HepG2 (cell line): ENCODE measurements at regions not wholly inside any gene's neighbourhood (a gene's known extent, or its start where the extent isn't known, plus 50 kb on each side); places are given as distances from the start of the nearest gene placed in this dataset.

Source experiments
- ATAC-seq: fragments of 200-7000 bp; cut with Tn5 transposase; 3 replicates; pipeline ENCODE4 v1.9.1; 2020; ENCODE audit warnings: mild to moderate bottlenecking, moderate library complexity
- BruUV-seq: library from RNA; stranded (reverse); fragments of 400-500 nt; replicated peaks from 2 replicates; lab custom pipeline; 2021; lab: Mats Ljungman, UMichigan
- CTCF ChIA-PET: fragments of 300-600 bp; formaldehyde crosslinking; extraction: SDS; loops from one replicate; lab custom pipeline; 2021; ENCODE audit warnings: low total read pairs, inconsistent platforms, low intra/inter-chr PET ratio; lab: Yijun Ruan, JAX
- POLR2A ChIA-PET: fragments of 350-600 bp; sonication (Branson Sonifier 250); formaldehyde crosslinking; loops from one replicate; lab custom pipeline; 2020; ENCODE audit warnings: antibody characterized with exemption, inconsistent platforms; lab: Yijun Ruan, JAX
- DNase-seq: peaks from one replicate; pipeline ENCODE4 v3.0.0-alpha.2; 2015; ENCODE audit warnings: low spot score
- FAIRE-seq: peaks from 3 replicates; lab custom pipeline; 2011; peaks lifted over from hg19 to GRCh38; lab: Jason Lieb, UNC
- H2AFZ ChIP-seq: one replicate; pipeline ENCODE4 v1.6.1; 2011; ENCODE audit warnings: low read length, inconsistent platforms
- H3K27ac ChIP-seq: fragments of 300-600 bp; 3 replicates; pipeline ENCODE4 v1.8.0; 2011; ENCODE audit warnings: mixed run types, mild to moderate bottlenecking, mixed read lengths, low read length, inconsistent platforms; ENCODE audit not compliant: insufficient read depth; ENCODE audit errors: extremely low read length
- H3K27me3 ChIP-seq, 2 experiments: fragments of 200-600 bp in 1 of 2; 2 replicates in 1 of 2; 3 replicates in 1 of 2; pipeline versions ENCODE4 v1.6.0 to v1.8.0; 2011; ENCODE audit warnings: low read length in 2 of 2, mild to moderate bottlenecking in 2 of 2, moderate library complexity in 2 of 2, inconsistent platforms in 1 of 2; ENCODE audit not compliant: insufficient read depth in 2 of 2, control insufficient read depth in 1 of 2
- H3K36me3 ChIP-seq, 2 experiments: fragments of 200-600 bp in 1 of 2; replicated peaks in 1 of 2; 2 replicates in 1 of 2; 3 replicates in 1 of 2; pipeline versions ENCODE4 v1.5.1 to v1.8.0; 2011; ENCODE audit warnings: low read length in 2 of 2, inconsistent platforms in 1 of 2; ENCODE audit not compliant: insufficient read depth in 2 of 2, control insufficient read depth in 1 of 2
- H3K4me1 ChIP-seq: 2 replicates; pipeline ENCODE4 v1.5.1; 2012; ENCODE audit warnings: low read length, inconsistent platforms; ENCODE audit not compliant: insufficient read depth
- H3K4me2 ChIP-seq: 2 replicates; pipeline ENCODE4 v1.6.0; 2011; ENCODE audit warnings: low read depth, low read length, inconsistent platforms
- H3K4me3 ChIP-seq, 3 experiments: fragments of 200-600 bp in 1 of 3; sonication (generic), shearing (Covaris generic) in 1 of 3; replicated peaks in 1 of 3; 2 replicates each; pipeline ENCODE4 v1.5.1; 2011 to 2016; ENCODE audit warnings: low read length in 3 of 3, inconsistent platforms in 2 of 3, low read depth in 2 of 3, mild to moderate bottlenecking in 2 of 3, control low read depth in 1 of 3, mixed read lengths in 1 of 3; ENCODE audit not compliant: insufficient read depth in 1 of 3
- H3K79me2 ChIP-seq: one replicate; pipeline ENCODE4 v1.6.1; 2011; ENCODE audit warnings: low read length, inconsistent platforms; ENCODE audit not compliant: insufficient read depth
- H3K9ac ChIP-seq: 2 replicates; pipeline ENCODE4 v1.6.0; 2011; ENCODE audit warnings: mild to moderate bottlenecking, low read depth, low read length, inconsistent platforms; ENCODE audit not compliant: insufficient read depth
- H3K9me3 ChIP-seq: 2 replicates; pipeline ENCODE4 v1.5.1; 2012; ENCODE audit warnings: mild to moderate bottlenecking, low read length
- H4K20me1 ChIP-seq: 2 replicates; pipeline ENCODE4 v1.6.0; 2011; ENCODE audit warnings: inconsistent platforms, mild to moderate bottlenecking, low read length, moderate library complexity; ENCODE audit not compliant: insufficient read depth
- ATF7 ChIP-seq, 2 experiments: fragments of 450-650 bp in 1 of 2; sonication (generic) in 1 of 2; formaldehyde crosslinking in 1 of 2; IDR thresholded peaks; 2 replicates each; pipeline versions ENCODE4 v1.4.0 to v1.6.1; 2016 to 2020; ENCODE audit warnings: antibody characterized with exemption in 1 of 2, mild to moderate bottlenecking in 1 of 2, missing genetic modification reagents in 1 of 2
- CREB1 ChIP-seq, 2 experiments: fragments of 450-650 bp in 1 of 2; IDR thresholded peaks; 2 replicates each; pipeline ENCODE4 v1.6.1; 2016 to 2017; ENCODE audit warnings: control low read depth in 1 of 2, mild to moderate bottlenecking in 1 of 2, missing compliant biosample characterization in 1 of 2, missing genetic modification characterization in 1 of 2
- RARA ChIP-seq: IDR thresholded peaks from 2 replicates; pipeline ENCODE4 v1.6.1; 2016; ENCODE audit warnings: missing genetic modification reagents, missing compliant biosample characterization
- RBM39 ChIP-seq: fragments of 200-400 bp; formaldehyde crosslinking; IDR thresholded peaks from one replicate; pipeline ENCODE4 v1.6.1; 2018; ENCODE audit warnings: antibody characterized with exemption, mild to moderate bottlenecking, low read depth, low read length; ENCODE audit not compliant: poor library complexity, severe bottlenecking
- ZNF20 ChIP-seq: sonication (generic); formaldehyde crosslinking; IDR thresholded peaks from 2 replicates; pipeline ENCODE4 v1.4.0; 2020; ENCODE audit warnings: mild to moderate bottlenecking, moderate library complexity, missing genetic modification reagents
- ZNF207 ChIP-seq: fragments of 450-650 bp; IDR thresholded peaks from 2 replicates; pipeline ENCODE4 v1.6.1; 2016; ENCODE audit warnings: antibody characterized with exemption, borderline replicate concordance
- WGBS: methylation state at CpG from one replicate; pipeline ENCODE4 v1.1.6; 2017; ENCODE audit warnings: low lambda C conversion rate; 5-methylcytosine and 5-hydroxymethylcytosine counted together
- in situ Hi-C: cut with HindIII; loops from 2 replicates; pipeline ENCODE4 v1.10.0; 2017; ENCODE audit warnings: low pct_unique_long_range_greater_than_20kb; ENCODE audit not compliant: extremely low pct_ligation_motif_present
- intact Hi-C: fragments of 100-400 bp; cut with micrococcal nuclease; formaldehyde crosslinking; loops from one replicate; pipeline ENCODE4 v1.10.0; 2022; ENCODE audit not compliant: unreplicated experiment
- TF ChIP-seq, protein P1 (sequence below): sonication (generic); formaldehyde crosslinking; IDR thresholded peaks from 2 replicates; pipeline ENCODE4 v1.5.0; 2020; ENCODE audit warnings: missing genetic modification reagents, mild to moderate bottlenecking, borderline replicate concordance
- TF ChIP-seq, protein P2 (sequence below): IDR thresholded peaks from 2 replicates; pipeline ENCODE4 v1.6.1; 2012; ENCODE audit warnings: low read depth, low read length, improper control_type of control experiment
- TF ChIP-seq, protein P3 (sequence below): IDR thresholded peaks from 2 replicates; pipeline ENCODE4 v1.6.1; 2016; ENCODE audit warnings: missing genetic modification reagents, missing compliant biosample characterization

DNA sequence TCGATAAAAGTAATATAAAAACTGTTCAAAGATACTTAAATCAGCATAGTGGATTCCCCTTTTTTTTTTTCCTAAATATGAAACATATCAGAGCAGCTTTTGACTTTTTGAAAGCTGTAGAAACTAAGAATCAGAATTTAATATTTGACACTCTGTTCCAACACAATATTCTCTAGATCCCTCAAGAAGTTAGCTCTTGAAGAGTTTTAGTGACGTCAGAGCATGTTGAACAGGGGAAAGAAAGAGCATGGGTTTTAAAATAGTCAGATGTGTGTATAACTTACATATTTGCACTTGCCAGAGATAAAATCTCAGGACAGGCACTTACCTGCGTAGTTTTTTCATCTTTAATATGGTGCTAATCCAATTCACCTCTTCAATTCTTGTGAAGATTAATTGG is 75.2 kb upstream of the FBXL7 start:
- ATAC-seq = no peak
- no peak overlapping the region for H3K9ac ChIP-seq
- intact Hi-C loops = no loop called here
- no peak for DNase-seq
- BruUV-seq = no TSS peak
- H3K79me2 ChIP-seq = no peaks in the 10 kb centered on the region
- H3K4me1 ChIP-seq = no peaks in the 10 kb centered on the region
- 2% methylated on average over 3 of the region's 3 CpGs for WGBS
- no peaks in the 10 kb centered on the region for H3K27me3 ChIP-seq
- no peak overlapping the region for H2AFZ ChIP-seq
- in situ Hi-C loops = no loop called here
- H3K27ac ChIP-seq = no peak overlapping the region
- H4K20me1 ChIP-seq = no peaks in the 10 kb centered on the region
- H3K36me3 ChIP-seq = no peaks in the 10 kb centered on the region
- CTCF ChIA-PET = no interaction called here
- TF ChIP-seq ATF7 (IDR thresholded peaks at IDR 0.05) = peak; percentile 40; the same call in 1 of the 2 replicates
- TF ChIP-seq ATF7 (CRISPR knock-in tag; IDR thresholded peaks at IDR 0.05) = no peak
- peak; percentile 92 for TF ChIP-seq CREB1 (IDR thresholded peaks at IDR 0.05)
- no peak for TF ChIP-seq CREB1 (CRISPR knock-in tag; IDR thresholded peaks at IDR 0.05)
- TF ChIP-seq, protein P1, sequence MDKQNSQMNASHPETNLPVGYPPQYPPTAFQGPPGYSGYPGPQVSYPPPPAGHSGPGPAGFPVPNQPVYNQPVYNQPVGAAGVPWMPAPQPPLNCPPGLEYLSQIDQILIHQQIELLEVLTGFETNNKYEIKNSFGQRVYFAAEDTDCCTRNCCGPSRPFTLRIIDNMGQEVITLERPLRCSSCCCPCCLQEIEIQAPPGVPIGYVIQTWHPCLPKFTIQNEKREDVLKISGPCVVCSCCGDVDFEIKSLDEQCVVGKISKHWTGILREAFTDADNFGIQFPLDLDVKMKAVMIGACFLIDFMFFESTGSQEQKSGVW (CRISPR knock-in tag) = no peak
- H3K4me3 ChIP-seq = no peak overlapping the region
- H3K9me3 ChIP-seq = no peaks in the 10 kb centered on the region
- POLR2A ChIA-PET = no interaction called here
- no peak overlapping the region for H3K4me2 ChIP-seq
- FAIRE-seq = no peak

DNA sequence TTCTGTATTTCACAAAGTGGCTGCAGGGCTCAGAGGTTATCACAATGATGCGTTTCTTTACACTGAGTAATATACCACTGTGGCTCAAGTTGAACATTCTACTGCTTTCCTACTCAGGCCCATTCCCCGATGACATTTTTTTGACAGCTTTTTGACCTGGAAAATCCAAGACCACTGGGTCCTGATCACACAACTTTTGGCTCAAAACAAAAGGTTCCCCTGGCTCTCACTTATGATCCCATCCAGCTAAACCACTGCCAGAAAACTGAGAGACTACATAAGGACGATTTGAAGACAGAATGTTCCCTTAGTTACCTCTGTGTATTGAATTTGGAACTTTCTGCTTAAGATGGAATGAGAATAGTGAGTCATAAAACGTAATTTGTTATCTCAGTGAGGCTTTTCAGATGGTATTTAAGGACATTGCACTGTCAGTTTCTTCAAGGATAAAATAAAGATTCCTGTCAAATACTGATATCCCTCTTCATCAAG is 78.0 kb upstream of the FBXL7 start:
- intact Hi-C loops = no loop called here

More for the DNA sequence above, 78.0 kb upstream of the FBXL7 start:
- H2AFZ ChIP-seq = no peak overlapping the region
- no peak overlapping the region for H3K9ac ChIP-seq
- ChIA-PET POLR2A (no interaction called here), CTCF (no interaction called here)
- FAIRE-seq (no peak), DNase-seq (no peak), ATAC-seq (no peak)
- H3K27me3 ChIP-seq = no peaks in the 10 kb centered on the region
- no peaks in the 10 kb centered on the region for H4K20me1 ChIP-seq
- H3K79me2 ChIP-seq = no peaks in the 10 kb centered on the region
- H3K36me3 ChIP-seq = no peaks in the 10 kb centered on the region
- no peak overlapping the region for H3K4me3 ChIP-seq
- in situ Hi-C loops = no loop called here
- no peak for TF ChIP-seq ZNF20 (CRISPR knock-in tag)
- TF ChIP-seq, protein P2, sequence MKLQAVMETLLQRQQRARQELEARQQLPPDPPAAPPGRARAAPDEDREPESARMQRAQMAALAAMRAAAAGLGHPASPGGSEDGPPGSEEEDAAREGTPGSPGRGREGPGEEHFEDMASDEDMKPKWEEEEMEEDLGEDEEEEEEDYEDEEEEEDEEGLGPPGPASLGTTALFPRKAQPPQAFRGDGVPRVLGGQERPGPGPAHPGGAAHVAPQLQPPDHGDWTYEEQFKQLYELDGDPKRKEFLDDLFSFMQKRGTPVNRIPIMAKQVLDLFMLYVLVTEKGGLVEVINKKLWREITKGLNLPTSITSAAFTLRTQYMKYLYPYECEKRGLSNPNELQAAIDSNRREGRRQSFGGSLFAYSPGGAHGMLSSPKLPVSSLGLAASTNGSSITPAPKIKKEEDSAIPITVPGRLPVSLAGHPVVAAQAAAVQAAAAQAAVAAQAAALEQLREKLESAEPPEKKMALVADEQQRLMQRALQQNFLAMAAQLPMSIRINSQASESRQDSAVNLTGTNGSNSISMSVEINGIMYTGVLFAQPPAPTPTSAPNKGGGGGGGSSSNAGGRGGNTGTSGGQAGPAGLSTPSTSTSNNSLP = no peak
- no peak for TF ChIP-seq RBM39
- TF ChIP-seq, protein P3, sequence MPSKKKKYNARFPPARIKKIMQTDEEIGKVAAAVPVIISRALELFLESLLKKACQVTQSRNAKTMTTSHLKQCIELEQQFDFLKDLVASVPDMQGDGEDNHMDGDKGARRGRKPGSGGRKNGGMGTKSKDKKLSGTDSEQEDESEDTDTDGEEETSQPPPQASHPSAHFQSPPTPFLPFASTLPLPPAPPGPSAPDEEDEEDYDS (CRISPR knock-in tag) = no peak
- TF ChIP-seq ZNF207 = no peak
- TF ChIP-seq RARA (CRISPR knock-in tag) = no peak
- H3K27ac ChIP-seq = no peak overlapping the region
- no peak overlapping the region for H3K4me2 ChIP-seq
- WGBS = 1% methylated on average over 4 of the region's 4 CpGs
- no peaks in the 10 kb centered on the region for H3K9me3 ChIP-seq
- no peaks in the 10 kb centered on the region for H3K4me1 ChIP-seq
- BruUV-seq = no TSS peak
